Nephron (organoid): ENCODE measurements at regions not wholly inside any gene's neighbourhood (a gene's known extent, or its start where the extent isn't known, plus 50 kb on each side); places are given as distances from the start of the nearest gene placed in this dataset.

Experiments used
- H3K27ac Mint-ChIP-seq, 3 experiments: 2 replicates each; pipeline ENCODE4 v1.8.0; 2020; ENCODE audit warnings: mixed read lengths in 3 of 3, mild to moderate bottlenecking in 2 of 3, moderate library complexity in 1 of 3
- H3K27me3 Mint-ChIP-seq: 2 replicates; pipeline ENCODE4 v1.8.0; 2021; ENCODE audit warnings: low read depth, mild to moderate bottlenecking, moderate library complexity, mixed read lengths
- H3K36me3 Mint-ChIP-seq: 2 replicates; pipeline ENCODE4 v1.8.0; 2020; ENCODE audit warnings: low read depth, mixed read lengths
- H3K4me1 Mint-ChIP-seq: 2 replicates; pipeline ENCODE4 v1.8.0; 2020; ENCODE audit warnings: mixed read lengths
- H3K4me3 Mint-ChIP-seq, 3 experiments: 2 replicates each; pipeline ENCODE4 v1.8.0; 2020; ENCODE audit warnings: mild to moderate bottlenecking in 3 of 3, mixed read lengths in 3 of 3, moderate library complexity in 2 of 3
- H3K9me3 Mint-ChIP-seq: 2 replicates; pipeline ENCODE4 v1.8.0; 2020; ENCODE audit warnings: mixed read lengths
- TF ChIP-seq, protein P1 (sequence below), 3 experiments: fragments of 200-600 bp; sonication (generic); IDR thresholded peaks; one replicate each; pipeline ENCODE4 v1.5.0; 2021; ENCODE audit warnings: antibody characterized with exemption in 3 of 3; ENCODE audit not compliant: unreplicated experiment in 3 of 3

DNA sequence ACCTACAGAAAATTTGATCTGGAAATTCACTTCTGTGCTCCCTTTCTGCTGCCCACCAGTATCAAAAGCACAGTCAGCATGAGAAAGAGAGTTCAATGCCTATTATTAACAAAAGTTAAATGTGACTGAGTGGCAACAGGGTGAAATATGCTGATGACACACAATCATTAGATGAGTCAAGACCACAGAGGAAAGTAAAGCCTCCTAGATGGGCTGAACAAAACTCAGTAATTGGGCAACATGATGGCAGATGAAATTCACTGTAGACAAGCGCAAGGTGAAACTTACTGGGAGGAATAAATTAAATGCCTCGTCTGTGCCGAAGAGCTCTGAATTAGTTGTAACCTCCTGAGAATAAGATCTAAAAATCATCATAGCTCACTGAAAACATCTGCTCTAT, 752.8 kb downstream of the IRX1 start:
- TF ChIP-seq, protein P1, sequence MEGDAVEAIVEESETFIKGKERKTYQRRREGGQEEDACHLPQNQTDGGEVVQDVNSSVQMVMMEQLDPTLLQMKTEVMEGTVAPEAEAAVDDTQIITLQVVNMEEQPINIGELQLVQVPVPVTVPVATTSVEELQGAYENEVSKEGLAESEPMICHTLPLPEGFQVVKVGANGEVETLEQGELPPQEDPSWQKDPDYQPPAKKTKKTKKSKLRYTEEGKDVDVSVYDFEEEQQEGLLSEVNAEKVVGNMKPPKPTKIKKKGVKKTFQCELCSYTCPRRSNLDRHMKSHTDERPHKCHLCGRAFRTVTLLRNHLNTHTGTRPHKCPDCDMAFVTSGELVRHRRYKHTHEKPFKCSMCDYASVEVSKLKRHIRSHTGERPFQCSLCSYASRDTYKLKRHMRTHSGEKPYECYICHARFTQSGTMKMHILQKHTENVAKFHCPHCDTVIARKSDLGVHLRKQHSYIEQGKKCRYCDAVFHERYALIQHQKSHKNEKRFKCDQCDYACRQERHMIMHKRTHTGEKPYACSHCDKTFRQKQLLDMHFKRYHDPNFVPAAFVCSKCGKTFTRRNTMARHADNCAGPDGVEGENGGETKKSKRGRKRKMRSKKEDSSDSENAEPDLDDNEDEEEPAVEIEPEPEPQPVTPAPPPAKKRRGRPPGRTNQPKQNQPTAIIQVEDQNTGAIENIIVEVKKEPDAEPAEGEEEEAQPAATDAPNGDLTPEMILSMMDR (IDR thresholded peaks at IDR 0.05; ENCODE audit: unreplicated experiment in 3 of 3), result no peak
- no peak overlapping the region for H3K4me3 Mint-ChIP-seq
- no peaks in the 10 kb centered on the region for H3K36me3 Mint-ChIP-seq
- peaks cover 3% of the 10 kb centered on the region for H3K9me3 Mint-ChIP-seq
- no peaks in the 10 kb centered on the region for H3K4me1 Mint-ChIP-seq
- H3K27ac Mint-ChIP-seq, result no peak overlapping the region
- H3K27me3 Mint-ChIP-seq, result peaks cover 16% of the 10 kb centered on the region

DNA sequence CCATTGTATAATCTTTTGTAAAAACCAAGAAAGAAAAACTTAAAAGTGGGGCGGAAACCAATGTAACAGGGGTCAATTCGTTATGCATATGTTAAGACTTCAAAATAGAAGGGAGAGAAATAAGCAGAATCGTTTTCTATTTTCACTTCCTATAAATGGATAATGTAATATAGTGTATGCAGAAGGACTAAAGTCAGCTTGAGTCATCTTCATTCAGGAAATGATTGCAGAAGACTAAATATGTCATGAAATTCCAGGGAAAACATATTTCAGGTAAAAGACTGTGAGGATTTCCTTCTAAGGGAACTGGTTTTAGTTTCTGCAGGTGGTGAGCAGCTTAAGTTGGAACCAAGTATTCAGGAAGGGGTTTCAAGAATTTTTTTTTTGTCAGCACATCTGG, 753.3 kb downstream of the IRX1 start:
- no peak overlapping the region for H3K4me3 Mint-ChIP-seq
- no peak overlapping the region for H3K27ac Mint-ChIP-seq
- TF ChIP-seq, protein P1 (IDR thresholded peaks at IDR 0.05; ENCODE audit: unreplicated experiment in 3 of 3), result no peak
- peaks cover 7% of the 10 kb centered on the region for H3K9me3 Mint-ChIP-seq
- peaks cover 16% of the 10 kb centered on the region for H3K27me3 Mint-ChIP-seq
- H3K4me1 Mint-ChIP-seq, result no peaks in the 10 kb centered on the region
- no peaks in the 10 kb centered on the region for H3K36me3 Mint-ChIP-seq

DNA sequence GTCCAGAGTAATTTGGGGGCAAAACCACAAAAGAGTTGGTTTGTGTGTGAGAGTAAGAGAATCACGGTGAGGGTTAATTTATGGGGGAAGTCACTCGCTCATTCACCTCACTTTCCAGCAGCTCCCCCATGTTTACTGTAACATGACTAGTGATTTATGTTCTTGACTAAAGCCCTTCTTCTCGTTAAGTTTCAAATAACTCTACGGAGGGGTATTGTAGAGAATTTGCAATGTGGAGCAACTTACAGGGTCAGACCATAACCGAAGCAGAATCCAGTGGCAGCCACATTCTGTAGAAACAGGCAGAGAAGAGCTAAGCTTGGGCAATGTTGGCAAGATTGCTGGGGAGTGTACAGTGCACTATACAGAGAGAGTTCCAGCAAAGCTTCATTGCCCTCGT, 760.6 kb downstream of the IRX1 start:
- H3K27me3 Mint-ChIP-seq, result no peaks in the 10 kb centered on the region
- H3K27ac Mint-ChIP-seq, result no peak overlapping the region
- H3K4me1 Mint-ChIP-seq, result no peaks in the 10 kb centered on the region
- no peak overlapping the region for H3K4me3 Mint-ChIP-seq
- TF ChIP-seq, protein P1 (IDR thresholded peaks at IDR 0.05; ENCODE audit: unreplicated experiment in 3 of 3), result no peak
- no peaks in the 10 kb centered on the region for H3K36me3 Mint-ChIP-seq
- peaks cover 7% of the 10 kb centered on the region for H3K9me3 Mint-ChIP-seq

DNA sequence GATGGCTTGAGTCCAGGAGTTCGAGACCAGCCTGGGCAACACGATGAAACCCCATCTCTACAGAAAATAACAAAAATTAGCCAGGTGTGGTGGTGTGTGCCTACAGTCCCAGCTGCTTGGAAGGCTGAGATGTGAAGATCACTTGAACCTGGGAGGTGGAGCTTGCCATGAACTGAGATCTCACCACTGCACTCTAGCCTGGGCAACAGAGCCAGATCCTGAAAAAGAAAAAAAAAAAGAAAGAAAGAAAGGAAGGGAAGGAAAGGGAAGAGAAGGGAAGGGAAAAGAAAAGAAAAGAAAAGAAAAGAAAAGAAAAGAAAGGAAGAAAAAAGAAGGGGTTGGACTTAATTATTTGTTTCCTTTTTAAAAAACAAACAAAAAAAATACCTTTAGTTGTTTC, 764.2 kb downstream of the IRX1 start:
- Mint-ChIP-seq H3K27me3 (peaks cover 5% of the 10 kb centered on the region), H3K9me3 (no peaks in the 10 kb centered on the region), H3K36me3 (no peaks in the 10 kb centered on the region), H3K4me1 (peaks cover 12% of the 10 kb centered on the region), H3K27ac (no peak overlapping the region), H3K4me3 (no peak overlapping the region)
- TF ChIP-seq, protein P1 (IDR thresholded peaks at IDR 0.05; ENCODE audit: unreplicated experiment in 3 of 3), result no peak

DNA sequence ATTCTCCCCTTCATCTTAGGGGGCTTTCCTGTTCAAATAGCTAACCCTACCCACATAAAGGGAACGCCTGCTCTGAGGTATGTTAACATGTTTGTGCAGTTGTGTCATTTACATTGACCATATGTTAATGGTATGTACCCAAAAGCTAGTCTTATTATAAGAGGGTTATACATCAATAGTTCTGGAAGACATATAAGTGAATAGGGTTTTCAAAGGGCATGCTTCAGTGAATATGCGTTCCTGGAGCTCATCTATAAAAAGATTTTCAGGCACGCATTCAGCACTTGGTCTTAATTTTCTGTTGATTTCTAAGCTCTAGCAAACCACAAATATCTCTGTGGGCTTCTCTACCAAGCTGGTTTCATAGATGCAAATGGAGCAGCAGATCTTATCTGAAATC, 766.1 kb downstream of the IRX1 start:
- Mint-ChIP-seq H3K27ac (no peak overlapping the region), H3K4me1 (peaks cover 12% of the 10 kb centered on the region)
- TF ChIP-seq, protein P1 (IDR thresholded peaks at IDR 0.05; ENCODE audit: unreplicated experiment in 3 of 3), result no peak

DNA sequence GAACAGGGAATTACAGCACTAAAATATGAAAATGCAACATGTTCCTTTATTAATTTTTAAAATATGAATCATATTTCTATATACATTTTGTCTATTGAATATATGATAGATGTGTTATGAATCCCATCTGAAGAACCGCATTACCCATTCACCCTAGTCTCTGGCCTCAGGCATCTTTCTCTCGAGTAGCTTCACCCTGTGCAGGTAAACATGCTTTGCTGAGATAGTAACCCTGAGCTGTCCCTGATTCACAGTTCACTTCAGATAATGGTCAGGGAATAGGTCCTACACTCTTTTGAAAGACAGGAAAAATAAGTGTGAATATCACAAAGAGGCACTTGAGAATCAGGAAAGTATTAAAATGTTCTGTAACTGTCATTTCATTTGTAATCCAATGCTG, 766.8 kb downstream of the IRX1 start:
- Mint-ChIP-seq H3K4me1 (peaks cover 12% of the 10 kb centered on the region), H3K27me3 (peaks cover 5% of the 10 kb centered on the region), H3K27ac (no peak overlapping the region), H3K9me3 (no peaks in the 10 kb centered on the region), H3K36me3 (no peaks in the 10 kb centered on the region), H3K4me3 (no peak overlapping the region)
- TF ChIP-seq, protein P1 (IDR thresholded peaks at IDR 0.05; ENCODE audit: unreplicated experiment in 3 of 3), result no peak

More for the DNA sequence above, 766.1 kb downstream of the IRX1 start:
- Mint-ChIP-seq H3K27me3 (peaks cover 5% of the 10 kb centered on the region), H3K4me3 (no peak overlapping the region), H3K36me3 (no peaks in the 10 kb centered on the region), H3K9me3 (no peaks in the 10 kb centered on the region)
